ENCODE measurements at regions not wholly inside any gene's neighbourhood (a gene's known extent, or its start where the extent isn't known, plus 50 kb on each side); places are given as distances from the start of the nearest gene placed in this dataset.

DNA sequence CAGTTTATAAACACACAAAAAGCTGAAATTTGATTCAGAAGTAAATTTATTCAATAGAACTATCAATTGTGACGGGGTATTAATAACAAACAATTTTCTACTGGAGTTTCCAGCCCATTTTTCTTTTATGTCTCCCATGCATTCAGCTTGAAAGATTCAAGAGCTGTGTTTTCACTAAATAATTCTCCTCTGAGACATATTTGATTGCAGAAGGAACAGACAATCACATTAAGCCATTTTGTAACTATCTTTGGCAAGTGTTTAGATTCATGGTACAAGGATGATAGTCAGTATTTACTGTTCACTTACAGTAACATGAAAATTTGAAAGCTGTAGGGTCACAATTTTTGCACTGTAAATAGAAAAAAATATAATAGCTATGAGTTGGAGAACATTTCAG, 198.4 kb upstream of the TACR3 start:
- Histone ChIP-seq H3K9me3 (no peaks in the 10 kb centered on the region), H3K36me3 (replicated peaks in 1 of 2; ENCODE audit: control insufficient read depth in 1 of 2, insufficient read depth in 2 of 2, low read length in 1 of 2) (no peaks in the 10 kb centered on the region), H3K4me1 (ENCODE audit: control insufficient read depth in 1 of 2, insufficient read depth in 2 of 2, low read depth in 1 of 2, low read length in 1 of 2) (no peaks in the 10 kb centered on the region), H3K27me3 (ENCODE audit: insufficient read depth) (no peaks in the 10 kb centered on the region), H4K20me1 (ENCODE audit: insufficient read depth) (no peaks in the 10 kb centered on the region), H3K79me2 (ENCODE audit: insufficient read depth) (no peaks in the 10 kb centered on the region), H3K4me2 (no peak overlapping the region), H3K27ac (ENCODE audit: low read depth in 2 of 2, low read length in 1 of 2) (no peak overlapping the region), H3K9ac (no peak overlapping the region), H3F3A (replicated peaks; ENCODE audit: insufficient read depth) (no peaks in the 10 kb centered on the region), H3K4me3 (ENCODE audit: low read depth in 2 of 2, low read length in 1 of 2) (no peak overlapping the region), H2AFZ (ENCODE audit: low read depth) (no peak overlapping the region), H3K9me2 (no peaks in the 10 kb centered on the region)
- CTCF ChIA-PET, result interaction anchor here (0.9 kb wide), 1 partner anchor 16 kb away, joined by 3 read pairs; no protein-coding TSS in a partner anchor
- DNase-seq, result no peak
- POLR2A ChIA-PET, result no interaction called here
- 2% methylated on average over 1 of the region's 1 CpG for WGBS (ENCODE audit: low lambda C conversion rate)
- TF ChIP-seq IRF3 (IDR thresholded peaks at IDR 0.05; ENCODE audit: low read depth, low read length), result no peak
- TF ChIP-seq MXI1 (IDR thresholded peaks at IDR 0.05; ENCODE audit: low read depth, low read length), result no peak
- TF ChIP-seq RCOR1 (IDR thresholded peaks at IDR 0.05; ENCODE audit: low read length), result no peak
- TF ChIP-seq USF1 (IDR thresholded peaks at IDR 0.05; ENCODE audit: borderline replicate concordance, low read depth), result no peak
- no peak for TF ChIP-seq NRF1 (IDR thresholded peaks at IDR 0.05; ENCODE audit: low read depth, low read length)
- no peak for TF ChIP-seq FOXJ3 (CRISPR knock-in tag; IDR thresholded peaks at IDR 0.05)
- no peak for TF ChIP-seq JUND (IDR thresholded peaks at IDR 0.05)
- TF ChIP-seq YY1 (IDR thresholded peaks at IDR 0.05; ENCODE audit: low read depth), result no peak
- TF ChIP-seq, protein P1, sequence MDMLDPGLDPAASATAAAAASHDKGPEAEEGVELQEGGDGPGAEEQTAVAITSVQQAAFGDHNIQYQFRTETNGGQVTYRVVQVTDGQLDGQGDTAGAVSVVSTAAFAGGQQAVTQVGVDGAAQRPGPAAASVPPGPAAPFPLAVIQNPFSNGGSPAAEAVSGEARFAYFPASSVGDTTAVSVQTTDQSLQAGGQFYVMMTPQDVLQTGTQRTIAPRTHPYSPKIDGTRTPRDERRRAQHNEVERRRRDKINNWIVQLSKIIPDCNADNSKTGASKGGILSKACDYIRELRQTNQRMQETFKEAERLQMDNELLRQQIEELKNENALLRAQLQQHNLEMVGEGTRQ (IDR thresholded peaks at IDR 0.05; ENCODE audit: borderline replicate concordance, low read depth, low read length), result no peak
- TF ChIP-seq FOXM1 (IDR thresholded peaks at IDR 0.05; ENCODE audit: low read depth), result no peak
- no peak for TF ChIP-seq RAD21 (IDR thresholded peaks at IDR 0.05; ENCODE audit: low read length)
- no peak for TF ChIP-seq CHD2 (IDR thresholded peaks at IDR 0.05; ENCODE audit: low read length, partially characterized antibody)
- TF ChIP-seq, protein P2, sequence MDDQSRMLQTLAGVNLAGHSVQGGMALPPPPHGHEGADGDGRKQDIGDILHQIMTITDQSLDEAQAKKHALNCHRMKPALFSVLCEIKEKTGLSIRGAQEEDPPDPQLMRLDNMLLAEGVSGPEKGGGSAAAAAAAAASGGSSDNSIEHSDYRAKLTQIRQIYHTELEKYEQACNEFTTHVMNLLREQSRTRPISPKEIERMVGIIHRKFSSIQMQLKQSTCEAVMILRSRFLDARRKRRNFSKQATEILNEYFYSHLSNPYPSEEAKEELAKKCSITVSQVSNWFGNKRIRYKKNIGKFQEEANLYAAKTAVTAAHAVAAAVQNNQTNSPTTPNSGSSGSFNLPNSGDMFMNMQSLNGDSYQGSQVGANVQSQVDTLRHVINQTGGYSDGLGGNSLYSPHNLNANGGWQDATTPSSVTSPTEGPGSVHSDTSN (IDR thresholded peaks at IDR 0.05), result no peak
- no peak for TF ChIP-seq ELF1 (IDR thresholded peaks at IDR 0.05)
- TF ChIP-seq EZH2phosphoT487 (IDR thresholded peaks at IDR 0.05; ENCODE audit: borderline replicate concordance, low read depth), result no peak
- no peak for TF ChIP-seq NFIC (IDR thresholded peaks at IDR 0.05; ENCODE audit: borderline replicate concordance)
- TF ChIP-seq TAF1 (IDR thresholded peaks at IDR 0.05; ENCODE audit: borderline replicate concordance, low read depth, low read length), result no peak

All from SK-N-SH (cell line).